HG03060 (cell line): ENCODE measurements at regions not wholly inside any gene's neighbourhood (a gene's known extent, or its start where the extent isn't known, plus 50 kb on each side); places are given as distances from the start of the nearest gene placed in this dataset.
"Not testable (repeated sequence)": the region's sequence is repeated elsewhere in the genome, so short reads cannot be mapped to it uniquely, and the experiment has no call there.

Source experiments
- ATAC-seq: cut with Tn5 transposase; IDR thresholded peaks from one replicate; pipeline ENCODE4 v1.9.1; 2021; ENCODE audit warnings: low read depth, moderate number of reproducible peaks; ENCODE audit not compliant: unreplicated experiment

GRCh38 chr7:14974688-14975087 is 72.1 kb upstream of the DGKB start:
- no peak for ATAC-seq

- peak; percentile 72 for ATAC-seq
These were observed 71.3 kb upstream of the DGKB start for GRCh38 chr7:14973712-14974428.

GRCh38 chr7:14971678-14972077 is 69.1 kb upstream of the DGKB start:
- ATAC-seq = not testable (repeated sequence)

DNA sequence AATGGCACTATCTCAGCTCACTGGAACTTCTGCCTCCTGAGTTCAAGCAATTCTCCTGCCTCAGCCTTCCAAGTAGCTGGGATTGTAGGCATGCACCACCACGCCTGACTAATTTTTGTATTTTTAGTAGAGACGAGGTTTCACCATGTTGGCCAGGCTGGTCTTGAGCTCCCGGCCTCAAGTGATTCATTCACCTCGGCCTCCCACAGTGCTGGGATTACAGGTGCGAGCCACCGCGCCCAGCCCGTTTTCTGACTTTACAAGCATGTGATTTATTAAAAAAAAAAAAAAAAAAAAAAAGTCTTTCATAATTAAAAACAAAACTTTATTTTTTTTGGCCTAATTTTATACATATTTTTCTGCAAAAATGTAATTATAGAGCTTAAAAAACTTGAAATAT is 64.8 kb upstream of the DGKB start:
- ATAC-seq = not testable (repeated sequence)

- ATAC-seq = no peak
These were observed 60.2 kb upstream of the DGKB start for GRCh38 chr7:14962778-14963177.

- ATAC-seq = no peak
These were observed 58.2 kb upstream of the DGKB start for GRCh38 chr7:14960721-14961120.

GRCh38 chr7:14959339-14959738 is 56.8 kb upstream of the DGKB start:
- ATAC-seq = no peak

DNA sequence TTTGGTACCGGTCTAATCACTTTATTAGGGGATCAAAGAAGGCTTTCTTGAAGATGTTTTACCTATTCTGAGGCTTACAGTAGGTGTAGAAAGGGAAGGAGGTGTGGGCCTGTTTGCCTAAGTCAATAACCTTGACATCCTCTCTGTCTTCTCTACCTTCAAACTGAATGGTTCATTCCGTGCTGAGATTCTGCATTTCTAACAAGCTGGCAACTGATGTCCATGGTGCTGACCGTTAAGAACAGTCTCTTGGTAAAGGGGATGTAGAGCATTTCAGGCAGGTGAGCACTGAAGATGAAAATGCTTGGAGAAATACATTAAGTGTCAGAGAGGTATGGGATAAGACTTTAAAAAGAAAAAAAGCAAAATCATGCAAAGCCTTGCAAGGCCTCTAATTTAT is 51.5 kb upstream of the DGKB start:
- no peak for ATAC-seq
